ENCODE measurements at regions not wholly inside any gene's neighbourhood (a gene's known extent, or its start where the extent isn't known, plus 50 kb on each side); places are given as distances from the start of the nearest gene placed in this dataset.

GRCh38 chr13:99725644-99726043, 224.4 kb downstream of the TM9SF2 start (continued):
- TF ChIP-seq TBP (IDR thresholded peaks at IDR 0.05; ENCODE audit: low read depth, low read length) (no peak), EGR1 (IDR thresholded peaks at IDR 0.05; ENCODE audit: borderline replicate concordance, low read depth, low read length) (no peak), CEBPB (IDR thresholded peaks at IDR 0.05; ENCODE audit: low read depth, low read length) (no peak)

Data from H1 (cell line).